Adrenal gland (tissue), 5 donors: ENCODE measurements at regions not wholly inside any gene's neighbourhood (a gene's known extent, or its start where the extent isn't known, plus 50 kb on each side); places are given as distances from the start of the nearest gene placed in this dataset.
"Not testable (repeated sequence)": the region's sequence is repeated elsewhere in the genome, so short reads cannot be mapped to it uniquely, and the experiment has no call there.

Experiments
- CTCF ChIP-seq, 6 experiments: fragments of 450-650 bp in 4 of 6; fragments of 200-600 bp in 2 of 6; sonication (generic) in 1 of 6; IDR thresholded peaks; 1 replicate in 5 of 6; 2 replicates in 1 of 6; pipeline versions ENCODE4 v1.5.1 to v1.8.0; 2016 to 2021; ENCODE audit warnings: antibody characterized with exemption in 6 of 6, mild to moderate bottlenecking in 2 of 6, moderate library complexity in 1 of 6
- POLR2A ChIP-seq, 2 donors: fragments of 450-650 bp; IDR thresholded peaks; one replicate each; pipeline ENCODE4 v1.6.1; 2017; ENCODE audit warnings: antibody characterized with exemption in 2 of 2, mild to moderate bottlenecking in 2 of 2, moderate library complexity in 1 of 2
- donor health status: DM: no; HTN: no; CAD: no.

- TF ChIP-seq POLR2A, CTCF (IDR thresholded peaks at IDR 0.05): not testable (repeated sequence)
Observed at GRCh38 chr10:4401080-4401479, 424.9 kb upstream of the AKR1E2 start.
